Breast epithelium (tissue), 4 donors: ENCODE measurements at regions not wholly inside any gene's neighbourhood (a gene's known extent, or its start where the extent isn't known, plus 50 kb on each side); places are given as distances from the start of the nearest gene placed in this dataset.

Experiments used
- DNase-seq, 2 donors: peaks; one replicate each; pipeline ENCODE4 v3.0.0-alpha.2; 2019; ENCODE audit warnings: low spot score in 2 of 2
- H3K27ac ChIP-seq, 2 donors: fragments of 200-600 bp; sonication (generic) in 1 of 2; one replicate each; pipeline ENCODE4 v1.5.1; 2016 to 2019; ENCODE audit warnings: mild to moderate bottlenecking in 1 of 2
- H3K27me3 ChIP-seq, 2 donors: fragments of 200-600 bp; sonication (generic) in 1 of 2; one replicate each; pipeline versions ENCODE4 v1.5.1 to v1.6.0; 2017 to 2019; ENCODE audit warnings: control low read depth in 1 of 2, mild to moderate bottlenecking in 1 of 2
- H3K36me3 ChIP-seq: fragments of 200-600 bp; one replicate; pipeline ENCODE4 v1.5.1; 2019
- H3K4me1 ChIP-seq, 2 donors: fragments of 200-600 bp; sonication (generic); one replicate each; pipeline ENCODE4 v1.5.1; 2016 to 2019; ENCODE audit warnings: control low read depth in 1 of 2
- H3K4me3 ChIP-seq, 3 donors: fragments of 200-600 bp; sonication (generic); 1 replicate in 2 of 3; 2 replicates in 1 of 3; pipeline ENCODE4 v1.5.1; 2016 to 2019; ENCODE audit warnings: mild to moderate bottlenecking in 3 of 3, moderate library complexity in 2 of 3
- H3K9me3 ChIP-seq, 2 donors: fragments of 200-600 bp; sonication (generic) in 1 of 2; one replicate each; pipeline ENCODE4 v1.5.1; 2016 to 2019; ENCODE audit warnings: control low read depth in 1 of 2
- POLR2A ChIP-seq: fragments of 450-650 bp; IDR thresholded peaks from one replicate; pipeline ENCODE4 v1.6.1; 2016; ENCODE audit warnings: antibody characterized with exemption, mild to moderate bottlenecking, moderate library complexity
- POLR2AphosphoS5 ChIP-seq, 3 donors: sonication (generic); formaldehyde crosslinking; IDR thresholded peaks; one replicate each; pipeline ENCODE4 v1.6.1; 2017; ENCODE audit warnings: antibody characterized with exemption in 3 of 3
- intact Hi-C: fragments of 100-400 bp; cut with DNase I; formaldehyde crosslinking; loops from one replicate; pipeline ENCODE4 v1.15.1; 2023; ENCODE audit warnings: low total_unique reads
- TF ChIP-seq, protein P1 (sequence below), 3 donors: fragments of 450-650 bp; IDR thresholded peaks; one replicate each; pipeline ENCODE4 v1.5.1; 2016 to 2017; ENCODE audit warnings: antibody characterized with exemption in 3 of 3, mild to moderate bottlenecking in 3 of 3, moderate library complexity in 3 of 3

DNA sequence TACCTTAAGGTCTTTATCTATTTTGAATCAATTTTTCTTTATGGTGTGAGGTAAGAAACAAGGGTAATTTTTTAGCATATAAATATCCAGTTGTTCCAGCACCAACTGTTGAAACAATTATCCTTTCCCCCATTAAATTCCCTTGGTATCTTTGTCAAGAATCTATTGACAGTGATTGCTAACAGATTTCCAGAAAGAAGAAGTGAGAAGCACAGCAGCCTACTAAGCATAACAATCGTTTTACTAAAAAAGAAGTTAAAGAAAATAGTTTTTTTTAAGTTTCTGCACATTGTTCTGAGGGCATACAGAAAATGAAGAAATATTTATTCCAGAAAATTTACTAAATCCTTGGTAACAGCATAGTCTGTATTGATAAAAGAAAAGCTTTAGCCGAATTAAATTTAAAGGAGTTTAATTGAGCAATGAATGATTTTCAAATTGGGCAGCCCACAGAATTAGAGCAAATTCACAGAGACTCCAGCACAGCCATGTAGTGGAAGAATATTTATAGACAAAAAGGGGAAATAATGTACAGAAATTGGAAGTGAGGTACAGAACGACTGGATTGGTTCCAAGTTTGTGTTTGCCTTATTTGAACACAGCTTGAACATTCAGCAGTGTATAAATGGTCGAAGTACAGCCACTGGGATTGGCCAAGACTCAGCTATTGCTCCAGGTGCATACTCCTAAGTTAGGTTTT lies 97.9 kb upstream of the UST start:
- no peak for DNase-seq
- Histone ChIP-seq H3K9me3 (no peaks in the 10 kb centered on the region), H3K36me3 (no peaks in the 10 kb centered on the region), H3K4me1 (no peaks in the 10 kb centered on the region), H3K27me3 (no peaks in the 10 kb centered on the region), H3K4me3 (no peak overlapping the region), H3K27ac (no peak overlapping the region)
- TF ChIP-seq POLR2AphosphoS5 (IDR thresholded peaks at IDR 0.05) (no peak), POLR2A (no peak)
- TF ChIP-seq, protein P1, sequence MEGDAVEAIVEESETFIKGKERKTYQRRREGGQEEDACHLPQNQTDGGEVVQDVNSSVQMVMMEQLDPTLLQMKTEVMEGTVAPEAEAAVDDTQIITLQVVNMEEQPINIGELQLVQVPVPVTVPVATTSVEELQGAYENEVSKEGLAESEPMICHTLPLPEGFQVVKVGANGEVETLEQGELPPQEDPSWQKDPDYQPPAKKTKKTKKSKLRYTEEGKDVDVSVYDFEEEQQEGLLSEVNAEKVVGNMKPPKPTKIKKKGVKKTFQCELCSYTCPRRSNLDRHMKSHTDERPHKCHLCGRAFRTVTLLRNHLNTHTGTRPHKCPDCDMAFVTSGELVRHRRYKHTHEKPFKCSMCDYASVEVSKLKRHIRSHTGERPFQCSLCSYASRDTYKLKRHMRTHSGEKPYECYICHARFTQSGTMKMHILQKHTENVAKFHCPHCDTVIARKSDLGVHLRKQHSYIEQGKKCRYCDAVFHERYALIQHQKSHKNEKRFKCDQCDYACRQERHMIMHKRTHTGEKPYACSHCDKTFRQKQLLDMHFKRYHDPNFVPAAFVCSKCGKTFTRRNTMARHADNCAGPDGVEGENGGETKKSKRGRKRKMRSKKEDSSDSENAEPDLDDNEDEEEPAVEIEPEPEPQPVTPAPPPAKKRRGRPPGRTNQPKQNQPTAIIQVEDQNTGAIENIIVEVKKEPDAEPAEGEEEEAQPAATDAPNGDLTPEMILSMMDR (IDR thresholded peaks at IDR 0.05), result no peak
- intact Hi-C loops, result no loop called here

DNA sequence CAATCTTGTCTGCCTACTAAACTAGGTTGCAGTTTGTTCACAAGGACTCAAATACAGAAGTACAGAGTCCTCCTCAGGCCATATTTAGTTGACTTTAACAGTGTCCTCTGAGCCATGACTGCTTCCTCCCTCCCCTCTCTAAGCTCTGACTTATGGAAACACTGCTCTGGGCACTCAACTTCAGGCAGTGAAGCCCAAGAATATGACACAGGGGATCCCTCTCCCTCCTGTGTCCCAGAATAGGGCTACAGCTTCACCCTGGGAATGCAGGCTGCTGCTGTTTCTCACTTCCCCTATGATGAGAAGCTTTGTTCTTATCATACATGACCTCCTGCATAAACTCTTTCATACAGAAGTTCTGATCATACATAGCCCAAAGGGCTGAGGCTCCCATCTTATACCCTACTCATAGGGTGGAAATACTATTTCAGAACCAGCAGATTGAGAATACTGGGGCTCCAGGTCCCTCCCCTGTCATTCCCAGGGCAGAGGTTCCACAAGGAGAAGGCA lies 97.3 kb upstream of the UST start:
- intact Hi-C loops, result no loop called here
- Histone ChIP-seq H3K9me3 (no peaks in the 10 kb centered on the region), H3K36me3 (no peaks in the 10 kb centered on the region), H3K27me3 (no peaks in the 10 kb centered on the region), H3K27ac (no peak overlapping the region), H3K4me1 (no peaks in the 10 kb centered on the region), H3K4me3 (no peak overlapping the region)
- no peak for DNase-seq
- TF ChIP-seq, protein P1 (IDR thresholded peaks at IDR 0.05), result no peak
- no peak for TF ChIP-seq POLR2A

DNA sequence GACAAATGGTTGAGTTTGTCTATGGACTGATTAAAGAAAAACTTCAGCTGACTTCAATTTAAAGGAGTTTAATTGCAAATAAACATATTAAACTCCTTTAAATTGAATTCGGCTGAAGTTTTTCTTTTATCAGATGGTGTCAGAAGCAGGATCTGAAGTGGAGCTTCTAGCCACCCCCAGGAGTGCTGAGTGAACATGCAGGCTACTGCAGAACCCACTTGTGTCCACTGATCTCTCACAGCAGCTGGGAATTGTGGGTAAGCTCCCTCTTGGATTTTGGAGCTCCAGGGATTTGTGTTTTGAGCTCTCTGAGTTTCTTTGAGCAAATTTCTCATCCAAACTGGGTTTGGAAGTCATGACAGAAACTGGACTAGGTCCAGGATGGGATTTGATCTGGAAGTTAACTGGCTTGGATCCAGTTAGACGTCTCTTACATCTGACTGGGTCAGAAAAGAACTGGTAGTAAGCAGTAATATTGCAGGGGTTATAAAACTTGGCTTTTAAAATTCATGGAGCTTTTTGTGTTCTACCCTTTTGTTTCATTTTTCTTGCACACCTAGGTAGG lies 95.8 kb upstream of the UST start:
- TF ChIP-seq POLR2A (no peak), POLR2AphosphoS5 (IDR thresholded peaks at IDR 0.05) (no peak)
- TF ChIP-seq, protein P1 (IDR thresholded peaks at IDR 0.05), result no peak
- Histone ChIP-seq H3K36me3 (no peaks in the 10 kb centered on the region), H3K27ac (no peak overlapping the region), H3K27me3 (no peaks in the 10 kb centered on the region), H3K4me1 (no peaks in the 10 kb centered on the region), H3K4me3 (no peak overlapping the region), H3K9me3 (no peaks in the 10 kb centered on the region)
- intact Hi-C loops, result no loop called here
- no peak for DNase-seq

DNA sequence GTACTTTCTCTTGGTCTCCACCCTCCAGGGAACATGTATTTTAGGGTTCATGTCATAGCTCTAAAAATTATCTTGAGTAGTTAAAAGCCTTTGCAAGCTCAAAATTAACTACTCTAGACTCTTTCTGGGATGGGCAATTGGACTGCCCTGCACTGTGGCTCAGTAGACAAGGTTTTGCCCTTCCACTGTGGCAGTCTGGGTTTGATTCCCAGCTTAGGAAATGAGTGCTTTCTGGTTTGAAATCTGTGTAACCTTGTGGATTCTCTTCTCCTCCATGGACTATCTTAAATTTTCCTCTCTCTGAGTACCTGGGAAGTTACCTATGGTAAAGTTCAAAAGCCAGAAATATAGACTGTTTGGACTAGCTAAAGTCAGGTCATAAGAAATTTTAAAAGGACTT lies 94.6 kb upstream of the UST start:
- TF ChIP-seq POLR2AphosphoS5 (IDR thresholded peaks at IDR 0.05), result no peak
- TF ChIP-seq, protein P1 (IDR thresholded peaks at IDR 0.05), result no peak
- TF ChIP-seq POLR2A, result no peak
- intact Hi-C loops, result no loop called here
- Histone ChIP-seq H3K27me3 (no peaks in the 10 kb centered on the region), H3K4me1 (no peaks in the 10 kb centered on the region), H3K27ac (no peak overlapping the region), H3K4me3 (no peak overlapping the region), H3K36me3 (no peaks in the 10 kb centered on the region), H3K9me3 (no peaks in the 10 kb centered on the region)
- no peak for DNase-seq

DNA sequence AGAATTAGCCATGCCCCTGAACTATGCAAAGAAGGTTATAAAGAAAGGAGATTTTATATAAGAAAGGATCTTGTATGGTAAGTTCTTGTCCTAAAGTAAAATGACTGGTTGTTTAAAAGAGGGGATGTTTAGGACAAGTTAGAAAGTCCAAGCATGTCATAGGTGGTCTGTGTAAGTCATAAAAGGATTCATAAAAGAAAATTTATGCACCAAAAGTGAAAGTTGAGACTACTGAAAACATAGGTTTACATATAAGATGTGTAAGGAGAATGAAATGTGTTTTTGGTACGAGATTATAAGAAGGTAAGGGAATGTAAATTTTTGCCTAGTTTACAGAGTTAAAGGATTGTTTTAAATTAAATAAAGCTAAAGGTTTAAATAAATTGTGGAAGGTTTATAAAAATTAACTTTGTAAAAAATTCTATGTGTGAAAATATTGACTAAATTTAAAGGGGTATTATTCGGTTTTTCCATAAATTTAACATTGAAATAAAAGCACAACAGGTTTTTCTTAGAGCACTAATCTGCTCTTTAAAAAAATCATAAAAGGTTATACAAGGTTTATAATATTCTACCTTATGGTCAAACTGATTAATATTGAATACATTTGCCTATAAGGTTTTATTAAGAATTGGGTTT lies 93.6 kb upstream of the UST start:
- TF ChIP-seq POLR2AphosphoS5 (IDR thresholded peaks at IDR 0.05) (no peak), POLR2A (no peak)
- TF ChIP-seq, protein P1 (IDR thresholded peaks at IDR 0.05), result no peak
- H3K27me3 ChIP-seq, result no peaks in the 10 kb centered on the region
- H3K27ac ChIP-seq, result no peak overlapping the region
- no peaks in the 10 kb centered on the region for H3K4me1 ChIP-seq
- H3K36me3 ChIP-seq, result no peaks in the 10 kb centered on the region
- no peak overlapping the region for H3K4me3 ChIP-seq
- H3K9me3 ChIP-seq, result no peaks in the 10 kb centered on the region
- DNase-seq, result no peak
- intact Hi-C loops, result no loop called here
